RWPE2 (cell line): ENCODE measurements at regions not wholly inside any gene's neighbourhood (a gene's known extent, or its start where the extent isn't known, plus 50 kb on each side); places are given as distances from the start of the nearest gene placed in this dataset.

Experiments
- ATAC-seq: fragments of 200-7000 bp; cut with Tn5 transposase; 3 replicates; pipeline ENCODE4 v1.9.1; 2021; ENCODE audit warnings: low read depth
- DNase-seq: peaks from one replicate; pipeline ENCODE4 v3.0.0-alpha.2; 2020; ENCODE audit warnings: low spot score
- H3K27ac ChIP-seq: fragments of 450-650 bp; 2 replicates; pipeline ENCODE4 v1.5.1; 2017; ENCODE audit warnings: mild to moderate bottlenecking; ENCODE audit not compliant: poor library complexity, severe bottlenecking
- H3K27me3 ChIP-seq: fragments of 250-450 bp; sonication (Bioruptor Pico); 2 replicates; pipeline ENCODE4 v1.5.1; 2021; ENCODE audit warnings: mild to moderate bottlenecking, moderate library complexity; ENCODE audit not compliant: insufficient read depth, poor library complexity, severe bottlenecking
- H3K36me3 ChIP-seq: fragments of 250-450 bp; sonication (Bioruptor Pico); 2 replicates; pipeline ENCODE4 v1.5.1; 2020; ENCODE audit warnings: low read depth, mild to moderate bottlenecking, moderate library complexity
- H3K4me1 ChIP-seq: fragments of 250-450 bp; sonication (Bioruptor Pico); 2 replicates; pipeline ENCODE4 v1.5.1; 2021; ENCODE audit warnings: mild to moderate bottlenecking, moderate library complexity; ENCODE audit not compliant: insufficient read depth, poor library complexity, severe bottlenecking
- H3K4me3 ChIP-seq: fragments of 250-450 bp; sonication (Bioruptor Pico); 2 replicates; pipeline ENCODE4 v1.5.1; 2021; ENCODE audit warnings: mild to moderate bottlenecking, moderate library complexity; ENCODE audit not compliant: severe bottlenecking
- H3K9me3 ChIP-seq: fragments of 250-450 bp; sonication (Bioruptor Pico); 2 replicates; pipeline ENCODE4 v1.5.1; 2021; ENCODE audit warnings: mild to moderate bottlenecking, moderate library complexity; ENCODE audit not compliant: severe bottlenecking
- TF ChIP-seq, protein P1 (sequence below): fragments of 450-650 bp; IDR thresholded peaks from one replicate; pipeline ENCODE4 v1.5.1; 2017; ENCODE audit warnings: mild to moderate bottlenecking, moderate library complexity; ENCODE audit not compliant: poor library complexity, severe bottlenecking

- Histone ChIP-seq H3K27ac (no peak overlapping the region), H3K4me1 (no peaks in the 10 kb centered on the region), H3K27me3 (no peaks in the 10 kb centered on the region), H3K4me3 (no peak overlapping the region), H3K9me3 (no peaks in the 10 kb centered on the region), H3K36me3 (no peaks in the 10 kb centered on the region)
- ATAC-seq: no peak
- TF ChIP-seq, protein P1, sequence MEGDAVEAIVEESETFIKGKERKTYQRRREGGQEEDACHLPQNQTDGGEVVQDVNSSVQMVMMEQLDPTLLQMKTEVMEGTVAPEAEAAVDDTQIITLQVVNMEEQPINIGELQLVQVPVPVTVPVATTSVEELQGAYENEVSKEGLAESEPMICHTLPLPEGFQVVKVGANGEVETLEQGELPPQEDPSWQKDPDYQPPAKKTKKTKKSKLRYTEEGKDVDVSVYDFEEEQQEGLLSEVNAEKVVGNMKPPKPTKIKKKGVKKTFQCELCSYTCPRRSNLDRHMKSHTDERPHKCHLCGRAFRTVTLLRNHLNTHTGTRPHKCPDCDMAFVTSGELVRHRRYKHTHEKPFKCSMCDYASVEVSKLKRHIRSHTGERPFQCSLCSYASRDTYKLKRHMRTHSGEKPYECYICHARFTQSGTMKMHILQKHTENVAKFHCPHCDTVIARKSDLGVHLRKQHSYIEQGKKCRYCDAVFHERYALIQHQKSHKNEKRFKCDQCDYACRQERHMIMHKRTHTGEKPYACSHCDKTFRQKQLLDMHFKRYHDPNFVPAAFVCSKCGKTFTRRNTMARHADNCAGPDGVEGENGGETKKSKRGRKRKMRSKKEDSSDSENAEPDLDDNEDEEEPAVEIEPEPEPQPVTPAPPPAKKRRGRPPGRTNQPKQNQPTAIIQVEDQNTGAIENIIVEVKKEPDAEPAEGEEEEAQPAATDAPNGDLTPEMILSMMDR: no peak
- no peak for DNase-seq
Measured at GRCh38 chr12:58163021-58163420, 221.7 kb downstream of the ATP23 start.

DNA sequence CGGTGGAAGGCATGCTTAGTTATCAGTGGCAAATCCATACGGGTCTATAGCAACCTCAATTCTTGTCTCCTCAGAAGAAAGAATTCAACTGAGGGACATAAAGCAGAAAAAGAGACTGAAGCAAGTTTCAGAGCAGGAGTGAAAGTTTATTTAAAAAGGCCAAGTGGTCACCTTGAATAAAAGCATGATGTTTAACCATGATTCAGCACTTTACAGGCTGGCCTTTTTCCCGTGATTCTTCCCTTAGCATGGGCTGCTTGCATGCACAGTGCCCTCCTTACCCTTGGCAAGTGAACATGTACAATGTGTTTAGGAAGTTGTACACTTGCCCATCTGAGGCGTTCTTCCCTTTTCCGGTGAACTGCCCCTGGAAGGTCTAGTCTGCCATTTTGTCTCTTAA lies 225.3 kb downstream of the ATP23 start:
- Histone ChIP-seq H3K4me1 (no peaks in the 10 kb centered on the region), H3K4me3 (no peak overlapping the region), H3K27ac (no peak overlapping the region), H3K27me3 (no peaks in the 10 kb centered on the region), H3K9me3 (no peaks in the 10 kb centered on the region), H3K36me3 (no peaks in the 10 kb centered on the region)
- ATAC-seq (no peak), DNase-seq (no peak)
- TF ChIP-seq, protein P1: no peak

GRCh38 chr12:58167622-58168021 lies 226.3 kb downstream of the ATP23 start:
- H3K4me1 ChIP-seq: no peaks in the 10 kb centered on the region
- TF ChIP-seq, protein P1: no peak

DNA sequence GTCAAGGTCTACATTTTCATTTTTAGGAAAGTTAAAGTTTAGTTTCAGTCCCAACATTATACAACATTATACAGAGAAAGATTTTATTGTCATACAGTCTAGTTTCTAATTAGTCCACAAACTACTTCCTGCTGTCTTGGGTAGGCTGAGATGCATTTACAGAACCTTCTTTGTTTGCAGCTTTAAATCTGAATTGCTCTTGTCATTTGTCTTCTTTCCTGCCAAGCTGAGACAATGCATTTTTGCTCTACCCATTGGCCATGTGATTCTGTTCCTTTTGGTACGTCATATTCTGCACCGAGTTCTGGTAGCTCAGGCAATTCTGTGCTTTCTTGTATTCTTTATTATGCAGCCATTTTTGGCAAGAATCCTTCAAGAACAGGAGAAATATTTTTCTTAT lies 228.5 kb downstream of the ATP23 start:
- H3K27me3 ChIP-seq: no peaks in the 10 kb centered on the region
- no peaks in the 10 kb centered on the region for H3K4me1 ChIP-seq
- no peak overlapping the region for H3K27ac ChIP-seq
- H3K9me3 ChIP-seq: no peaks in the 10 kb centered on the region
- H3K36me3 ChIP-seq: no peaks in the 10 kb centered on the region
- no peak overlapping the region for H3K4me3 ChIP-seq
- TF ChIP-seq, protein P1: no peak
- no peak for ATAC-seq
- DNase-seq: no peak

More at GRCh38 chr12:58167622-58168021, 226.3 kb downstream of the ATP23 start:
- DNase-seq (no peak), ATAC-seq (no peak)
- no peaks in the 10 kb centered on the region for H3K9me3 ChIP-seq
- no peak overlapping the region for H3K27ac ChIP-seq
- H3K4me3 ChIP-seq: no peak overlapping the region
- no peaks in the 10 kb centered on the region for H3K27me3 ChIP-seq
- H3K36me3 ChIP-seq: no peaks in the 10 kb centered on the region

- Histone ChIP-seq H3K4me1 (no peaks in the 10 kb centered on the region), H3K27me3 (no peaks in the 10 kb centered on the region), H3K36me3 (no peaks in the 10 kb centered on the region), H3K9me3 (no peaks in the 10 kb centered on the region), H3K4me3 (no peak overlapping the region), H3K27ac (no peak overlapping the region)
- TF ChIP-seq, protein P1: no peak
- no peak for DNase-seq
- ATAC-seq: no peak
Measured at GRCh38 chr12:58171914-58172313, 230.5 kb downstream of the ATP23 start.
